WTC11 (cell line): ENCODE measurements at regions not wholly inside any gene's neighbourhood (a gene's known extent, or its start where the extent isn't known, plus 50 kb on each side); places are given as distances from the start of the nearest gene placed in this dataset.

ENCODE experiments used
- ATAC-seq: fragments of 200-7000 bp; cut with Tn5 transposase; 2 replicates; pipeline ENCODE4 v1.10.0; 2021; ENCODE audit warnings: mild to moderate bottlenecking, moderate library complexity
- CTCF ChIA-PET: fragments of 300-600 bp; sonication (Branson Sonifier 250); formaldehyde crosslinking; loops from one replicate; lab custom pipeline; 2021; ENCODE audit warnings: antibody characterized with exemption; lab: Charles Lee
- POLR2A ChIA-PET: fragments of 350-600 bp; sonication (Branson Sonifier 250); formaldehyde crosslinking; loops from one replicate; lab custom pipeline; 2021; ENCODE audit warnings: antibody characterized with exemption; lab: Charles Lee
- DNase-seq: peaks from one replicate; pipeline ENCODE4 v3.0.0; 2021; ENCODE audit warnings: low spot score
- H3K27ac Mint-ChIP-seq: 2 replicates; pipeline ENCODE4 v1.8.0; 2021; ENCODE audit warnings: mixed read lengths
- H3K27me3 Mint-ChIP-seq: 2 replicates; pipeline ENCODE4 v1.8.0; 2021; ENCODE audit warnings: low read depth, mild to moderate bottlenecking, moderate library complexity, mixed read lengths
- H3K36me3 Mint-ChIP-seq: 2 replicates; pipeline ENCODE4 v1.8.0; 2021; ENCODE audit warnings: mixed read lengths
- H3K4me1 Mint-ChIP-seq: 2 replicates; pipeline ENCODE4 v1.8.0; 2022; ENCODE audit warnings: mixed read lengths
- H3K4me3 Mint-ChIP-seq: 2 replicates; pipeline ENCODE4 v1.8.0; 2021; ENCODE audit warnings: mild to moderate bottlenecking, moderate library complexity, mixed read lengths
- H3K9me3 Mint-ChIP-seq: 2 replicates; pipeline ENCODE4 v1.8.0; 2021; ENCODE audit warnings: mixed read lengths
- AFF4 ChIP-seq: sonication (generic); formaldehyde crosslinking; IDR thresholded peaks from 2 replicates; pipeline ENCODE4 v1.8.1; 2023; ENCODE audit warnings: mild to moderate bottlenecking, missing genetic modification reagents, borderline replicate concordance
- ATF1 ChIP-seq: sonication (generic); formaldehyde crosslinking; IDR thresholded peaks from 2 replicates; pipeline ENCODE4 v1.8.1; 2023; ENCODE audit warnings: mild to moderate bottlenecking, moderate library complexity, missing genetic modification reagents
- ATF6 ChIP-seq: sonication (generic); formaldehyde crosslinking; IDR thresholded peaks from 2 replicates; pipeline ENCODE4 v1.8.1; 2023; ENCODE audit warnings: mild to moderate bottlenecking, missing genetic modification reagents
- CREB1 ChIP-seq: sonication (generic); formaldehyde crosslinking; IDR thresholded peaks from 2 replicates; pipeline ENCODE4 v1.8.0; 2023; ENCODE audit warnings: mild to moderate bottlenecking, missing genetic modification reagents
- E2F1 ChIP-seq: sonication (generic); formaldehyde crosslinking; IDR thresholded peaks from 2 replicates; pipeline ENCODE4 v1.8.0; 2022; ENCODE audit warnings: mild to moderate bottlenecking, missing genetic modification reagents
- E2F4 ChIP-seq: sonication (generic); formaldehyde crosslinking; IDR thresholded peaks from 2 replicates; pipeline ENCODE4 v1.8.1; 2022; ENCODE audit warnings: low read depth, mild to moderate bottlenecking, moderate library complexity, missing genetic modification reagents, borderline replicate concordance
- EMX1 ChIP-seq: fragments of 250-450 bp; sonication (Bioruptor Pico); IDR thresholded peaks from 2 replicates; pipeline ENCODE4 v1.8.0; 2021; ENCODE audit warnings: mild to moderate bottlenecking
- FOXP4 ChIP-seq: sonication (generic); formaldehyde crosslinking; IDR thresholded peaks from 2 replicates; pipeline ENCODE4 v1.8.0; 2022; ENCODE audit warnings: mild to moderate bottlenecking, missing genetic modification reagents
- HMGXB4 ChIP-seq: sonication (generic); formaldehyde crosslinking; IDR thresholded peaks from 2 replicates; pipeline ENCODE4 v1.8.1; 2023; ENCODE audit warnings: mild to moderate bottlenecking, moderate library complexity, missing genetic modification reagents
- MAX ChIP-seq: sonication (generic); formaldehyde crosslinking; IDR thresholded peaks from 2 replicates; pipeline ENCODE4 v1.8.0; 2022; ENCODE audit warnings: mild to moderate bottlenecking, missing genetic modification reagents
- NR2C2 ChIP-seq: sonication (generic); formaldehyde crosslinking; IDR thresholded peaks from 2 replicates; pipeline ENCODE4 v1.8.0; 2022; ENCODE audit warnings: mild to moderate bottlenecking, missing genetic modification reagents
- PREB ChIP-seq: sonication (generic); formaldehyde crosslinking; IDR thresholded peaks from 2 replicates; pipeline ENCODE4 v1.8.1; 2022; ENCODE audit warnings: mild to moderate bottlenecking, missing genetic modification reagents, moderate library complexity, borderline replicate concordance
- SMAD3 ChIP-seq: sonication (generic); formaldehyde crosslinking; IDR thresholded peaks from 2 replicates; pipeline ENCODE4 v1.8.0; 2022; ENCODE audit warnings: missing genetic modification reagents, mild to moderate bottlenecking, borderline replicate concordance
- SOX15 ChIP-seq: fragments of 250-450 bp; sonication (Bioruptor Pico); IDR thresholded peaks from 2 replicates; pipeline ENCODE4 v1.9.0; 2021; ENCODE audit warnings: mild to moderate bottlenecking
- SP1 ChIP-seq: sonication (generic); formaldehyde crosslinking; conservative IDR thresholded peaks from 2 replicates; pipeline ENCODE4 v1.8.1; 2022; ENCODE audit warnings: missing genetic modification reagents
- TCF7 ChIP-seq: sonication (generic); formaldehyde crosslinking; IDR thresholded peaks from 2 replicates; pipeline ENCODE4 v1.8.0; 2022; ENCODE audit warnings: mild to moderate bottlenecking, low read depth, missing genetic modification reagents, moderate library complexity
- USF1 ChIP-seq: sonication (generic); formaldehyde crosslinking; IDR thresholded peaks from 2 replicates; pipeline ENCODE4 v1.8.0; 2022; ENCODE audit warnings: mild to moderate bottlenecking, missing genetic modification reagents
- ZNF263 ChIP-seq: sonication (generic); formaldehyde crosslinking; IDR thresholded peaks from 2 replicates; pipeline ENCODE4 v1.8.1; 2022; ENCODE audit warnings: low read depth, mild to moderate bottlenecking, moderate library complexity, missing genetic modification reagents

- no peak for TF ChIP-seq PREB (CRISPR knock-in tag)
- TF ChIP-seq E2F4 (CRISPR knock-in tag) = no peak
- TF ChIP-seq ATF1 = no peak
Observed at GRCh38 chr2:188219541-188219940, 72.1 kb upstream of the GULP1 start (continued).

- Mint-ChIP-seq H3K4me1 (peaks cover 20% of the 10 kb centered on the region), H3K9me3 (peaks cover 9% of the 10 kb centered on the region), H3K27me3 (no peaks in the 10 kb centered on the region), H3K36me3 (no peaks in the 10 kb centered on the region; the same call in 1 of the 2 replicates), H3K4me3 (no peak overlapping the region), H3K27ac (no peak overlapping the region)
- ChIA-PET POLR2A (no interaction called here), CTCF (no interaction called here)
- no peak for DNase-seq
- no peak for ATAC-seq
- TF ChIP-seq TCF7 = no peak
- TF ChIP-seq E2F1 (CRISPR knock-in tag) = no peak
- TF ChIP-seq CREB1 (CRISPR knock-in tag) = no peak
- TF ChIP-seq NR2C2 (CRISPR knock-in tag) = no peak
- no peak for TF ChIP-seq SP1 (CRISPR knock-in tag)
- TF ChIP-seq ZNF263 (CRISPR knock-in tag) = no peak
- no peak for TF ChIP-seq SOX15 (CRISPR knock-in tag)
- no peak for TF ChIP-seq PREB (CRISPR knock-in tag)
- no peak for TF ChIP-seq EMX1 (CRISPR knock-in tag)
- TF ChIP-seq MAX (CRISPR knock-in tag) = no peak
- TF ChIP-seq E2F4 (CRISPR knock-in tag) = no peak
- no peak for TF ChIP-seq FOXP4 (CRISPR knock-in tag)
- TF ChIP-seq USF1 = no peak
- no peak for TF ChIP-seq SMAD3
- no peak for TF ChIP-seq ATF6 (CRISPR knock-in tag)
- TF ChIP-seq HMGXB4 (CRISPR knock-in tag) = no peak
- TF ChIP-seq AFF4 = no peak
Observed at GRCh38 chr2:188220535-188220934, 71.1 kb upstream of the GULP1 start.
